ENCODE measurements at regions not wholly inside any gene's neighbourhood (a gene's known extent, or its start where the extent isn't known, plus 50 kb on each side); places are given as distances from the start of the nearest gene placed in this dataset.

DNA sequence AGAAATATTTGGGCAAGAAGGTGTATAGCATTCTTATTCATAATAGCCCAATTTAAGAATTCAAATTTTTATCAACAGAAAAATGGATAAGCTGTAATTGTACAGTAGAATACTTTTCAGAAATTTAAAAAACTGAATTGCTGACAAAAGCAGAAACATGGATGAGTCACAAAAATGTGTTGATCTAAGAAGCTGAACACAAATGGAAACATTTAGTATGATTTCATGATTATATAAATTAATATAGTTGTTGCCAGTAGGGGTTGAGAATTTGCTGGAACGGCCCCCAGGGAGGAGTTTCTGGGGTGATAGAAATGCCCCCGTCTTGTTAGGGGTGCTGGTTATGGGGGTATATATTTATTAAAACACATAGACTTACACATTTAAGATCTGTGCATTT lies 179.1 kb downstream of the KLF6 start:
- Histone ChIP-seq H3K14ac (replicated peaks; ENCODE audit: low read depth, low read length) (no peak overlapping the region), H3K27me3 (ENCODE audit: control insufficient read depth, insufficient read depth, low read length) (no peaks in the 10 kb centered on the region), H3K9me1 (ENCODE audit: insufficient read depth, low read length) (no peaks in the 10 kb centered on the region), H3K4me2 (ENCODE audit: low read depth, low read length) (no peak overlapping the region), H4K5ac (ENCODE audit: low read depth, low read length) (no peak overlapping the region), H2BK5ac (ENCODE audit: low read depth, low read length, poor library complexity, severe bottlenecking) (no peak overlapping the region), H3K56ac (ENCODE audit: extremely low read depth, insufficient read depth, low read length) (no peak overlapping the region), H4K8ac (ENCODE audit: low read depth in 2 of 2, low read length in 2 of 2) (no peak overlapping the region), H3K4ac (ENCODE audit: low read depth, low read length) (no peak overlapping the region), H3K23ac (ENCODE audit: low read depth, low read length) (no peak overlapping the region), H2BK20ac (ENCODE audit: low read depth, low read length) (no peak overlapping the region), H3K4me1 (ENCODE audit: control insufficient read depth, insufficient read depth, low read length) (no peaks in the 10 kb centered on the region), H2BK15ac (ENCODE audit: low read depth, low read length) (no peak overlapping the region), H3K9ac (ENCODE audit: low read depth, low read length) (no peak overlapping the region), H2AFZ (replicated peaks; ENCODE audit: low read length, poor library complexity) (no peak overlapping the region), H2AK9ac (replicated peaks; ENCODE audit: low read depth, low read length, poor library complexity) (no peak overlapping the region), H3K4me3 (ENCODE audit: insufficient read depth, low read depth, low read length) (no peak overlapping the region), H4K91ac (ENCODE audit: insufficient read depth, low read depth, low read length) (no peak overlapping the region), H2AK5ac (ENCODE audit: low read depth, low read length) (no peak overlapping the region), H3K79me1 (ENCODE audit: low read depth in 1 of 2, low read length in 2 of 2) (no peaks in the 10 kb centered on the region), H3K36me3 (ENCODE audit: control insufficient read depth, insufficient read depth, low read length) (no peaks in the 10 kb centered on the region), H3K9me3 (ENCODE audit: control insufficient read depth, insufficient read depth, low read length) (peaks cover 5% of the 10 kb centered on the region), H3K18ac (ENCODE audit: low read depth, low read length) (no peak overlapping the region), H3K27ac (ENCODE audit: insufficient read depth, low read length) (no peak overlapping the region), H4K20me1 (ENCODE audit: insufficient read depth, low read length) (no peaks in the 10 kb centered on the region), H2BK120ac (ENCODE audit: low read depth, low read length) (no peak overlapping the region)
- ATAC-seq (ENCODE audit: low read depth) (no peak), DNase-seq (peak; percentile 42)
- WGBS, 2 experiments (ENCODE audit: extremely low coverage in 2 of 2, insufficient read length in 1 of 2) = no CpG with 5 or more reads among the region's 2 CpGs
- ChIA-PET POLR2A (ENCODE audit: unreplicated experiment) (no interaction called here), CTCF (no interaction called here)
- intact Hi-C loops (cut with micrococcal nuclease) (no loop called here), dilution Hi-C loops (cut with HindIII; ENCODE audit: low sequenced_read_pairs, unreplicated experiment) (no loop called here), in situ Hi-C loops (cut with MboI; ENCODE audit: low sequenced_read_pairs) (no loop called here)
- BruUV-seq (replicated peaks) = no TSS peak
- TF ChIP-seq MAFK (IDR thresholded peaks at IDR 0.05; ENCODE audit: low read depth, low read length) (peak; percentile 76), SMC3 (IDR thresholded peaks at IDR 0.05; ENCODE audit: low read depth, low read length) (no peak), BHLHE40 (IDR thresholded peaks at IDR 0.05; ENCODE audit: low read depth, low read length) (no peak), RFX5 (IDR thresholded peaks at IDR 0.05; ENCODE audit: low read depth, low read length) (no peak)
- TF ChIP-seq, protein P1, sequence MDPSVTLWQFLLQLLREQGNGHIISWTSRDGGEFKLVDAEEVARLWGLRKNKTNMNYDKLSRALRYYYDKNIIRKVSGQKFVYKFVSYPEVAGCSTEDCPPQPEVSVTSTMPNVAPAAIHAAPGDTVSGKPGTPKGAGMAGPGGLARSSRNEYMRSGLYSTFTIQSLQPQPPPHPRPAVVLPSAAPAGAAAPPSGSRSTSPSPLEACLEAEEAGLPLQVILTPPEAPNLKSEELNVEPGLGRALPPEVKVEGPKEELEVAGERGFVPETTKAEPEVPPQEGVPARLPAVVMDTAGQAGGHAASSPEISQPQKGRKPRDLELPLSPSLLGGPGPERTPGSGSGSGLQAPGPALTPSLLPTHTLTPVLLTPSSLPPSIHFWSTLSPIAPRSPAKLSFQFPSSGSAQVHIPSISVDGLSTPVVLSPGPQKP (IDR thresholded peaks at IDR 0.05; ENCODE audit: borderline replicate concordance, low read depth, low read length) = no peak
- TF ChIP-seq, protein P2, sequence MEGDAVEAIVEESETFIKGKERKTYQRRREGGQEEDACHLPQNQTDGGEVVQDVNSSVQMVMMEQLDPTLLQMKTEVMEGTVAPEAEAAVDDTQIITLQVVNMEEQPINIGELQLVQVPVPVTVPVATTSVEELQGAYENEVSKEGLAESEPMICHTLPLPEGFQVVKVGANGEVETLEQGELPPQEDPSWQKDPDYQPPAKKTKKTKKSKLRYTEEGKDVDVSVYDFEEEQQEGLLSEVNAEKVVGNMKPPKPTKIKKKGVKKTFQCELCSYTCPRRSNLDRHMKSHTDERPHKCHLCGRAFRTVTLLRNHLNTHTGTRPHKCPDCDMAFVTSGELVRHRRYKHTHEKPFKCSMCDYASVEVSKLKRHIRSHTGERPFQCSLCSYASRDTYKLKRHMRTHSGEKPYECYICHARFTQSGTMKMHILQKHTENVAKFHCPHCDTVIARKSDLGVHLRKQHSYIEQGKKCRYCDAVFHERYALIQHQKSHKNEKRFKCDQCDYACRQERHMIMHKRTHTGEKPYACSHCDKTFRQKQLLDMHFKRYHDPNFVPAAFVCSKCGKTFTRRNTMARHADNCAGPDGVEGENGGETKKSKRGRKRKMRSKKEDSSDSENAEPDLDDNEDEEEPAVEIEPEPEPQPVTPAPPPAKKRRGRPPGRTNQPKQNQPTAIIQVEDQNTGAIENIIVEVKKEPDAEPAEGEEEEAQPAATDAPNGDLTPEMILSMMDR (conservative IDR thresholded peaks at IDR 0.05; ENCODE audit: low read depth, low read length) = no peak
- TF ChIP-seq, protein P3, sequence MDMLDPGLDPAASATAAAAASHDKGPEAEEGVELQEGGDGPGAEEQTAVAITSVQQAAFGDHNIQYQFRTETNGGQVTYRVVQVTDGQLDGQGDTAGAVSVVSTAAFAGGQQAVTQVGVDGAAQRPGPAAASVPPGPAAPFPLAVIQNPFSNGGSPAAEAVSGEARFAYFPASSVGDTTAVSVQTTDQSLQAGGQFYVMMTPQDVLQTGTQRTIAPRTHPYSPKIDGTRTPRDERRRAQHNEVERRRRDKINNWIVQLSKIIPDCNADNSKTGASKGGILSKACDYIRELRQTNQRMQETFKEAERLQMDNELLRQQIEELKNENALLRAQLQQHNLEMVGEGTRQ (IDR thresholded peaks at IDR 0.05; ENCODE audit: low read depth, low read length) = no peak
